ENCODE measurements at regions not wholly inside any gene's neighbourhood (a gene's known extent, or its start where the extent isn't known, plus 50 kb on each side); places are given as distances from the start of the nearest gene placed in this dataset.
A peak's percentile ranks its signal among the peaks of the same experiment; 100 is the strongest.

DNA sequence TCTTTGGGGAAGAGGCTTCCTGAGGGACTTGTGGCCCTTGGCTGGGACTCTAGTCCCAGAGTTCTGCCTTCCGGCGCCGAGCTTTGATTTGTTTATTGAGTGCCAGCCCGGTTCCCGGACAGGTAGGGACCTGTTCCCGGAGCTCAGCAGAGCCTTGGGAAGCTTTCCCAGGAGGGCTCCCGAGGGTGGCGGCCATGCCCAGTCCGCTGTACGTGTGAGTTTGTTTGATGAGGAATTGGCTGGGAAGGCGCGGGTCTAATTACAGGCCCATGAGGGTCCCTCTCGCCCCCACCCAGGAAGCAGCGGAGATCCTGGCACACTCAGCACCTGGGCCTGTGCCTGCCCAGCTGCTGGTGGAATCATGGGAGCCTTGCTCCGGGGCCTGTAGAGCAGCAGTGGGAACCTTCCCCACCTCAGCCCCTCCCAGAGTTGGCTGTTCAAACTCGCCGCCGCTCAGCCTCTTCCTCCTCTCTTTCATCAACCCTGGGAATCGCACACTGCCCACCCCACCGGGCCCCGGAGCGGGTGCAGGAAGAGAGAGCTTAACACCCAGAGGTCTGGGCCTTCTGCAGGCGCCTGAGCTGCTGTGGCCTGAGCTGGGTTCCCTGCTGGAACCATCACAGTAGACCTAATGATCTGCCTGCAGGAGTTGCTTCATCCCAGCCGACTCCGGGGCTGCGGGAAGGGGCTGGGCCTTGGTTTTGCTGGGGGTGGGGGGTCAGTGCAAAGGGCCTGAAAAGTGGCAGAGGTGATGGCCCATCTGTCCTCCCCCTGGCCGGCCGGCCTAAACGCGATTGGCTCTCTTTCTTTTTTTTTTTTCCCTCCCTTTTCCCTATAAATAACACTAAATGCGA, 313.7 kb downstream of the SEC14L1 start (continued):
- TF ChIP-seq, protein P1, sequence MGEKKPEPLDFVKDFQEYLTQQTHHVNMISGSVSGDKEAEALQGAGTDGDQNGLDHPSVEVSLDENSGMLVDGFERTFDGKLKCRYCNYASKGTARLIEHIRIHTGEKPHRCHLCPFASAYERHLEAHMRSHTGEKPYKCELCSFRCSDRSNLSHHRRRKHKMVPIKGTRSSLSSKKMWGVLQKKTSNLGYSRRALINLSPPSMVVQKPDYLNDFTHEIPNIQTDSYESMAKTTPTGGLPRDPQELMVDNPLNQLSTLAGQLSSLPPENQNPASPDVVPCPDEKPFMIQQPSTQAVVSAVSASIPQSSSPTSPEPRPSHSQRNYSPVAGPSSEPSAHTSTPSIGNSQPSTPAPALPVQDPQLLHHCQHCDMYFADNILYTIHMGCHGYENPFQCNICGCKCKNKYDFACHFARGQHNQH (CRISPR knock-in tag; IDR thresholded peaks at IDR 0.05), result no peak
- TF ChIP-seq ZFP36L1 (CRISPR knock-in tag; IDR thresholded peaks at IDR 0.05) (0 out of 2 replicates have a peak, but pooled peaks have one; percentile 72), ZNF24 (IDR thresholded peaks at IDR 0.05) (no peak), NFYC (CRISPR knock-in tag; IDR thresholded peaks at IDR 0.05) (peak; percentile 27; the same call in 1 of the 2 replicates), ZMAT5 (CRISPR knock-in tag; IDR thresholded peaks at IDR 0.05; ENCODE audit: borderline replicate concordance, low read depth) (no peak), ZNF317 (CRISPR knock-in tag; IDR thresholded peaks at IDR 0.05) (0 out of 2 replicates have a peak, but pooled peaks have one; percentile 17), ZNF879 (CRISPR knock-in tag; IDR thresholded peaks at IDR 0.05) (no peak), MEF2D (CRISPR knock-in tag; IDR thresholded peaks at IDR 0.05) (no peak; the same call in 1 of the 2 replicates), NR2F6 (IDR thresholded peaks at IDR 0.05) (no peak), NR2F6 (CRISPR knock-in tag; IDR thresholded peaks at IDR 0.05) (0 out of 2 replicates have a peak, but pooled peaks have one; percentile 4), SIN3A (IDR thresholded peaks at IDR 0.05; ENCODE audit: borderline replicate concordance, low read depth, low read length) (peak; percentile 49; the same call in 1 of the 2 replicates), GABPA (IDR thresholded peaks at IDR 0.05; ENCODE audit: low read depth, low read length) (no peak), GABPA (CRISPR knock-in tag; IDR thresholded peaks at IDR 0.05; ENCODE audit: low read depth) (peak; percentile 46; the same call in 1 of the 2 replicates), MAZ (IDR thresholded peaks at IDR 0.05; ENCODE audit: borderline replicate concordance, low read depth, low read length) (no peak), MAZ (CRISPR knock-in tag; IDR thresholded peaks at IDR 0.05; ENCODE audit: low read depth) (0 out of 2 replicates have a peak, but pooled peaks have one; percentile 15), ZNF414 (CRISPR knock-in tag; IDR thresholded peaks at IDR 0.05) (0 out of 2 replicates have a peak, but pooled peaks have one; percentile 70), ZNF775 (CRISPR knock-in tag; IDR thresholded peaks at IDR 0.05; ENCODE audit: borderline replicate concordance) (peak; percentile 23; the same call in 1 of the 2 replicates), YEATS4 (CRISPR knock-in tag; IDR thresholded peaks at IDR 0.05; ENCODE audit: borderline replicate concordance) (peak; percentile 47), NFIC (IDR thresholded peaks at IDR 0.05; ENCODE audit: low read length) (no peak), ZSCAN20 (CRISPR knock-in tag; IDR thresholded peaks at IDR 0.05; ENCODE audit: borderline replicate concordance) (no peak), ZNF546 (CRISPR knock-in tag; conservative IDR thresholded peaks at IDR 0.05) (peak; percentile 30; the same call in 1 of the 2 replicates), ZNF790 (CRISPR knock-in tag; IDR thresholded peaks at IDR 0.05; ENCODE audit: borderline replicate concordance) (peak; percentile 44; the same call in 1 of the 2 replicates), ZNF468 (CRISPR knock-in tag; IDR thresholded peaks at IDR 0.05) (peak; percentile 68; the same call in 1 of the 2 replicates), ZNF883 (CRISPR knock-in tag; IDR thresholded peaks at IDR 0.05; ENCODE audit: not compliant biosample characterization) (peak; percentile 29)
- TF ChIP-seq, protein P2, sequence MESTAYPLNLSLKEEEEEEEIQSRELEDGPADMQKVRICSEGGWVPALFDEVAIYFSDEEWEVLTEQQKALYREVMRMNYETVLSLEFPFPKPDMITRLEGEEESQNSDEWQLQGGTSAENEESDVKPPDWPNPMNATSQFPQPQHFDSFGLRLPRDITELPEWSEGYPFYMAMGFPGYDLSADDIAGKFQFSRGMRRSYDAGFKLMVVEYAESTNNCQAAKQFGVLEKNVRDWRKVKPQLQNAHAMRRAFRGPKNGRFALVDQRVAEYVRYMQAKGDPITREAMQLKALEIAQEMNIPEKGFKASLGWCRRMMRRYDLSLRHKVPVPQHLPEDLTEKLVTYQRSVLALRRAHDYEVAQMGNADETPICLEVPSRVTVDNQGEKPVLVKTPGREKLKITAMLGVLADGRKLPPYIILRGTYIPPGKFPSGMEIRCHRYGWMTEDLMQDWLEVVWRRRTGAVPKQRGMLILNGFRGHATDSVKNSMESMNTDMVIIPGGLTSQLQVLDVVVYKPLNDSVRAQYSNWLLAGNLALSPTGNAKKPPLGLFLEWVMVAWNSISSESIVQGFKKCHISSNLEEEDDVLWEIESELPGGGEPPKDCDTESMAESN (CRISPR knock-in tag; conservative IDR thresholded peaks at IDR 0.05), result peak; percentile 49; the same call in 1 of the 2 replicates
- TF ChIP-seq, protein P3, sequence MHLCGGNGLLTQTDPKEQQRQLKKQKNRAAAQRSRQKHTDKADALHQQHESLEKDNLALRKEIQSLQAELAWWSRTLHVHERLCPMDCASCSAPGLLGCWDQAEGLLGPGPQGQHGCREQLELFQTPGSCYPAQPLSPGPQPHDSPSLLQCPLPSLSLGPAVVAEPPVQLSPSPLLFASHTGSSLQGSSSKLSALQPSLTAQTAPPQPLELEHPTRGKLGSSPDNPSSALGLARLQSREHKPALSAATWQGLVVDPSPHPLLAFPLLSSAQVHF (CRISPR knock-in tag; IDR thresholded peaks at IDR 0.05), result no peak

Data from HepG2 (cell line).